Neural progenitor cell (in vitro differentiated cells): ENCODE measurements at regions not wholly inside any gene's neighbourhood (a gene's known extent, or its start where the extent isn't known, plus 50 kb on each side); places are given as distances from the start of the nearest gene placed in this dataset.

Experiments
- DNase-seq: peaks from one replicate; pipeline ENCODE4 v3.0.0-alpha.2; 2016; ENCODE audit warnings: low spot score
- H2AFZ ChIP-seq: fragments of 200-600 bp; sonication (generic); replicated peaks from 2 replicates; pipeline ENCODE4 v1.6.1; 2016; ENCODE audit warnings: antibody characterized with exemption
- H3F3A ChIP-seq: fragments of 200-600 bp; sonication (generic); 2 replicates; pipeline ENCODE4 v1.6.1; 2016; ENCODE audit warnings: antibody characterized with exemption, low read depth
- H3K27ac ChIP-seq: fragments of 200-600 bp; sonication (generic); 2 replicates; pipeline ENCODE4 v1.5.1; 2016; ENCODE audit warnings: mild to moderate bottlenecking
- H3K27me3 ChIP-seq: fragments of 200-600 bp; sonication (generic); 2 replicates; pipeline ENCODE4 v1.6.1; 2016; ENCODE audit warnings: mild to moderate bottlenecking, moderate library complexity
- H3K36me3 ChIP-seq: fragments of 200-600 bp; sonication (generic); 2 replicates; pipeline ENCODE4 v1.5.1; 2016
- H3K4me1 ChIP-seq: fragments of 200-600 bp; sonication (generic); 2 replicates; pipeline ENCODE4 v1.6.1; 2016; ENCODE audit warnings: mixed run types
- H3K4me2 ChIP-seq: fragments of 200-600 bp; sonication (generic); 2 replicates; pipeline ENCODE4 v1.6.1; 2016
- H3K4me3 ChIP-seq: fragments of 200-600 bp; sonication (generic); 2 replicates; pipeline ENCODE4 v1.5.1; 2016
- H3K79me2 ChIP-seq: fragments of 200-600 bp; sonication (generic); 2 replicates; pipeline ENCODE4 v1.6.1; 2016; ENCODE audit warnings: low read depth
- H3K9ac ChIP-seq: fragments of 200-600 bp; sonication (generic); 2 replicates; pipeline ENCODE4 v1.6.1; 2016
- H3K9me3 ChIP-seq: fragments of 200-600 bp; sonication (generic); 2 replicates; pipeline ENCODE4 v1.5.1; 2016; ENCODE audit warnings: low read depth
- H4K20me1 ChIP-seq: fragments of 200-600 bp; sonication (generic); 2 replicates; pipeline ENCODE4 v1.6.1; 2016; ENCODE audit warnings: low read depth
- H3K27ac Mint-ChIP-seq: 3 replicates; pipeline ENCODE4 v1.8.0; 2021; ENCODE audit warnings: mixed read lengths
- H3K27me3 Mint-ChIP-seq: 2 replicates; pipeline ENCODE4 v1.8.0; 2022; ENCODE audit warnings: low read depth, mild to moderate bottlenecking, inconsistent platforms, moderate library complexity, mixed read lengths; ENCODE audit not compliant: insufficient read depth
- H3K36me3 Mint-ChIP-seq: 3 replicates; pipeline ENCODE4 v1.8.0; 2021; ENCODE audit warnings: mixed read lengths
- H3K4me1 Mint-ChIP-seq: 3 replicates; pipeline ENCODE4 v1.8.0; 2021; ENCODE audit warnings: mixed read lengths
- H3K4me3 Mint-ChIP-seq: 3 replicates; pipeline ENCODE4 v1.8.0; 2021; ENCODE audit warnings: mild to moderate bottlenecking, moderate library complexity, mixed read lengths
- H3K9me3 Mint-ChIP-seq: 3 replicates; pipeline ENCODE4 v1.8.0; 2020; ENCODE audit warnings: mixed read lengths
- CTCF ChIP-seq: fragments of 200-600 bp; sonication (generic); IDR thresholded peaks from 2 replicates; pipeline ENCODE4 v1.5.1; 2017; ENCODE audit warnings: antibody characterized with exemption, mild to moderate bottlenecking
- EZH2 ChIP-seq: fragments of 200-600 bp; sonication (generic); IDR thresholded peaks from 2 replicates; pipeline ENCODE4 v1.6.1; 2017; ENCODE audit warnings: antibody characterized with exemption, mild to moderate bottlenecking, moderate library complexity
- EZH2phosphoT487 ChIP-seq: fragments of 200-600 bp; sonication (generic); IDR thresholded peaks from 2 replicates; pipeline ENCODE4 v1.6.1; 2017; ENCODE audit warnings: antibody characterized with exemption

- Mint-ChIP-seq H3K4me3 (no peak overlapping the region), H3K36me3 (no peaks in the 10 kb centered on the region), H3K27ac (no peak overlapping the region), H3K9me3 (no peaks in the 10 kb centered on the region), H3K4me1 (no peaks in the 10 kb centered on the region), H3K27me3 (no peaks in the 10 kb centered on the region)
- no peaks in the 10 kb centered on the region for H4K20me1 ChIP-seq
- DNase-seq, result no peak
- no peak overlapping the region for H3K9ac ChIP-seq
- no peaks in the 10 kb centered on the region for H3K4me1 ChIP-seq
- H3K4me2 ChIP-seq, result no peak overlapping the region
- H3K4me3 ChIP-seq, result no peak overlapping the region
- no peaks in the 10 kb centered on the region for H3K36me3 ChIP-seq
- no peak overlapping the region for H2AFZ ChIP-seq
- H3K9me3 ChIP-seq, result no peaks in the 10 kb centered on the region
- TF ChIP-seq EZH2 (no peak), EZH2phosphoT487 (no peak), CTCF (no peak)
- no peaks in the 10 kb centered on the region for H3K27me3 ChIP-seq
- no peaks in the 10 kb centered on the region for H3K79me2 ChIP-seq
- no peak overlapping the region for H3K27ac ChIP-seq
- H3F3A ChIP-seq, result no peaks in the 10 kb centered on the region
These were observed 514.1 kb downstream of the TENT5A start for GRCh38 chr6:81238390-81238789.

DNA sequence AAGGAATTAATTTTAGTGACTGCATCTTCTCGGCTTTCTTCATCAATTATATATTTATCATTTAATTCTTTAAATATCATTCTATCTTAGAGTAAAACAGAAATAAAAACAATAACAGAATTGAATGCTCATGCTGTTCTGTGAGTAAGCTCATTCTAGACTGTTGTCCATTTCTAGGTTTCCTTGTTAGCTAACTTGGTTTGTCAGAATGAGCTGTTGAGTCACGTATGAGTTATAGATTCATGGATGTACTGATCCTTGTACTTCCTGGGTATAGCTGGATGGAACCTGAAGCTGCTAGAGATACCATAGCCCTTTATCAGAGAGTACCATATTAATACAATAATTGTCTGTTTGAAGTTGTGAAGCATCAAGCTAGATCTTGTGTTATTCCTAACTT is 515.3 kb downstream of the TENT5A start:
- no peaks in the 10 kb centered on the region for H3K36me3 Mint-ChIP-seq
- TF ChIP-seq EZH2 (no peak), EZH2phosphoT487 (no peak), CTCF (no peak)
- no peak overlapping the region for H3K4me3 ChIP-seq
- H4K20me1 ChIP-seq, result no peaks in the 10 kb centered on the region
- H3K4me1 ChIP-seq, result no peaks in the 10 kb centered on the region
- H3K79me2 ChIP-seq, result no peaks in the 10 kb centered on the region
- no peaks in the 10 kb centered on the region for H3F3A ChIP-seq
- H2AFZ ChIP-seq, result no peak overlapping the region
- no peak overlapping the region for H3K27ac ChIP-seq
- no peak overlapping the region for H3K4me2 ChIP-seq
- no peak for DNase-seq
- no peaks in the 10 kb centered on the region for H3K27me3 ChIP-seq
- H3K4me1 Mint-ChIP-seq, result no peaks in the 10 kb centered on the region
- no peak overlapping the region for H3K9ac ChIP-seq
- no peaks in the 10 kb centered on the region for H3K9me3 Mint-ChIP-seq
- H3K27me3 Mint-ChIP-seq, result no peaks in the 10 kb centered on the region
- no peaks in the 10 kb centered on the region for H3K9me3 ChIP-seq
- no peaks in the 10 kb centered on the region for H3K36me3 ChIP-seq
- H3K27ac Mint-ChIP-seq, result no peak overlapping the region
- H3K4me3 Mint-ChIP-seq, result no peak overlapping the region

DNA sequence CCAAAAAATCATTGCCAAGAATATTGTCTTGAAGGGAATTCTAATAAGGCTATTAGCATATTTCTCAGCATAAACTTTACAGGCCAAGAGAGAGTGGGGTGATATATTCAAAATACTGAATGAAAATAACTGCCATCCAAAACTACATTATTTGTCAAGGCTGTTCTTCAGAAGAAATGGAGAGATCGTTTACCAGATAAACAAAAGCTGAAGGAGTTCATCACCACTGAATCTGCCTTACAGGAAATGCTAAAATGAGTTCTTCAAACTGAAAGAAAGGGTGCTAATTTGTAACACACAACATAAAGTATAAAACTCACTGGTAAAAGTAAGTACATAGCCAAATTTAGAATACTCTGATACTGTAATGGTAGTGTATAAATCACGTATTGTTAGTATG is 517.0 kb downstream of the TENT5A start:
- Histone ChIP-seq H3K27me3 (no peaks in the 10 kb centered on the region), H3K79me2 (no peaks in the 10 kb centered on the region), H3K36me3 (no peaks in the 10 kb centered on the region), H3K4me2 (no peak overlapping the region), H3K9me3 (no peaks in the 10 kb centered on the region), H3K27ac (no peak overlapping the region), H3K4me3 (no peak overlapping the region), H4K20me1 (no peaks in the 10 kb centered on the region), H3K9ac (no peak overlapping the region), H2AFZ (no peak overlapping the region), H3K4me1 (no peaks in the 10 kb centered on the region), H3F3A (no peaks in the 10 kb centered on the region)
- Mint-ChIP-seq H3K4me3 (no peak overlapping the region), H3K27ac (no peak overlapping the region), H3K27me3 (no peaks in the 10 kb centered on the region), H3K36me3 (no peaks in the 10 kb centered on the region), H3K9me3 (no peaks in the 10 kb centered on the region), H3K4me1 (no peaks in the 10 kb centered on the region)
- no peak for TF ChIP-seq EZH2
- TF ChIP-seq CTCF, result no peak
- no peak for TF ChIP-seq EZH2phosphoT487
- no peak for DNase-seq

DNA sequence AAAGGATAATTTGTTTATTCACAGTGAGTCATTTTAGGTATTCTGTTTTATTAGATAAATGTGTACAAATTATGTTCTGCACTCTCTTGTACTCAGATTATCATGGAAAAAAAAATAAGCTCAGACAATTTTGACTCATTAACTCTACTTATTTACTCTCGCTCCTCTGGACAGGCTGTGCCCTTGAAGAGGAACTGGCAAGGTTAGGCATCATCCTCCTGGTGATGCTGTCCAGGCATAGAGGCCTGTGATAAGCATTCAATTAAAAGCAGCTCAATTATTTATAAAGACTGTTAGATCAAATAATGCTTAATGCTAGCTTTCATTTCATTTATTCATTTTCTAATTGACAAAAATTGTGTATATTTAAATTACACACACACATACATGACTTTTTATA is 518.5 kb downstream of the TENT5A start:
- Mint-ChIP-seq H3K36me3 (no peaks in the 10 kb centered on the region), H3K4me1 (no peaks in the 10 kb centered on the region), H3K4me3 (no peak overlapping the region), H3K27ac (no peak overlapping the region), H3K27me3 (no peaks in the 10 kb centered on the region), H3K9me3 (no peaks in the 10 kb centered on the region)
- Histone ChIP-seq H3K4me1 (no peaks in the 10 kb centered on the region), H3K36me3 (no peaks in the 10 kb centered on the region), H3K27me3 (no peaks in the 10 kb centered on the region), H3K4me3 (no peak overlapping the region), H3K9ac (no peak overlapping the region), H3K79me2 (no peaks in the 10 kb centered on the region), H3K9me3 (no peaks in the 10 kb centered on the region), H3F3A (no peaks in the 10 kb centered on the region), H2AFZ (no peak overlapping the region), H4K20me1 (no peaks in the 10 kb centered on the region), H3K27ac (no peak overlapping the region), H3K4me2 (no peak overlapping the region)
- DNase-seq, result no peak
- TF ChIP-seq EZH2phosphoT487, result no peak
- TF ChIP-seq CTCF, result no peak
- no peak for TF ChIP-seq EZH2
